Neural crest cell (in vitro differentiated cells): ENCODE measurements at regions not wholly inside any gene's neighbourhood (a gene's known extent, or its start where the extent isn't known, plus 50 kb on each side); places are given as distances from the start of the nearest gene placed in this dataset.

ENCODE experiments used
- DNase-seq: peaks from one replicate; pipeline ENCODE4 v3.0.0; 2021; ENCODE audit warnings: low read depth, mixed read lengths, low spot score
- H3K27ac Mint-ChIP-seq: one replicate; pipeline ENCODE4 v1.8.0; 2021; ENCODE audit warnings: mild to moderate bottlenecking, mixed read lengths; ENCODE audit not compliant: unreplicated experiment
- H3K27me3 Mint-ChIP-seq: 2 replicates; pipeline ENCODE4 v1.8.0; 2021; ENCODE audit warnings: low read depth, mild to moderate bottlenecking, mixed read lengths
- H3K36me3 Mint-ChIP-seq: 2 replicates; pipeline ENCODE4 v1.8.0; 2021; ENCODE audit warnings: low read depth, mild to moderate bottlenecking, mixed read lengths
- H3K4me1 Mint-ChIP-seq: 2 replicates; pipeline ENCODE4 v1.8.0; 2021; ENCODE audit warnings: mixed read lengths
- H3K4me3 Mint-ChIP-seq: one replicate; pipeline ENCODE4 v1.8.0; 2021; ENCODE audit warnings: mild to moderate bottlenecking, mixed read lengths
- H3K9me3 Mint-ChIP-seq: 2 replicates; pipeline ENCODE4 v1.8.0; 2021; ENCODE audit warnings: mixed read lengths
- TF ChIP-seq, protein P1 (sequence below): fragments of 200-600 bp; sonication (generic); conservative IDR thresholded peaks from 2 replicates; pipeline ENCODE4 v1.5.0; 2021; ENCODE audit warnings: antibody characterized with exemption, mild to moderate bottlenecking

DNA sequence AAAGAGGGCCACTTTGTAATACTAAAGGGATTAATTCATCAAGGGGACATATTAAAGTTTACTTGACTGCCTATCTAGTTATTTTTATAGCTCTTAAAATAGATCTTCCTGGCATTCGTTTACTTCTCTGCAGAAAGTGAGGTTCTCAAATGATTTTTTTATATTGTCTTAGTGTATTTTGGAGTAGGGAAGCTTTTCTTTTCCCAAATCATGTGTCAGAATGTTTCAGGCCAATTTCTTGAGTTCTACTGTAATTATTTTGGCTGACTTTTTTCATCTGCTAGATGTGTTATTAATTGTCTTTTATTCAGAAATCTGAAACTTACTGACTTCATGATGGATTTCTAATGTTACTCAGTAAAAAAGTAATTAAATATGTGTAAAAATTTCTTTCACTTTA, 60.2 kb upstream of the FBXL7 start:
- Mint-ChIP-seq H3K9me3 (no peaks in the 10 kb centered on the region), H3K4me1 (no peaks in the 10 kb centered on the region), H3K4me3 (no peak overlapping the region), H3K27ac (no peak overlapping the region), H3K36me3 (no peaks in the 10 kb centered on the region), H3K27me3 (no peaks in the 10 kb centered on the region)
- no peak for DNase-seq
- TF ChIP-seq, protein P1, sequence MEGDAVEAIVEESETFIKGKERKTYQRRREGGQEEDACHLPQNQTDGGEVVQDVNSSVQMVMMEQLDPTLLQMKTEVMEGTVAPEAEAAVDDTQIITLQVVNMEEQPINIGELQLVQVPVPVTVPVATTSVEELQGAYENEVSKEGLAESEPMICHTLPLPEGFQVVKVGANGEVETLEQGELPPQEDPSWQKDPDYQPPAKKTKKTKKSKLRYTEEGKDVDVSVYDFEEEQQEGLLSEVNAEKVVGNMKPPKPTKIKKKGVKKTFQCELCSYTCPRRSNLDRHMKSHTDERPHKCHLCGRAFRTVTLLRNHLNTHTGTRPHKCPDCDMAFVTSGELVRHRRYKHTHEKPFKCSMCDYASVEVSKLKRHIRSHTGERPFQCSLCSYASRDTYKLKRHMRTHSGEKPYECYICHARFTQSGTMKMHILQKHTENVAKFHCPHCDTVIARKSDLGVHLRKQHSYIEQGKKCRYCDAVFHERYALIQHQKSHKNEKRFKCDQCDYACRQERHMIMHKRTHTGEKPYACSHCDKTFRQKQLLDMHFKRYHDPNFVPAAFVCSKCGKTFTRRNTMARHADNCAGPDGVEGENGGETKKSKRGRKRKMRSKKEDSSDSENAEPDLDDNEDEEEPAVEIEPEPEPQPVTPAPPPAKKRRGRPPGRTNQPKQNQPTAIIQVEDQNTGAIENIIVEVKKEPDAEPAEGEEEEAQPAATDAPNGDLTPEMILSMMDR, result no peak

DNA sequence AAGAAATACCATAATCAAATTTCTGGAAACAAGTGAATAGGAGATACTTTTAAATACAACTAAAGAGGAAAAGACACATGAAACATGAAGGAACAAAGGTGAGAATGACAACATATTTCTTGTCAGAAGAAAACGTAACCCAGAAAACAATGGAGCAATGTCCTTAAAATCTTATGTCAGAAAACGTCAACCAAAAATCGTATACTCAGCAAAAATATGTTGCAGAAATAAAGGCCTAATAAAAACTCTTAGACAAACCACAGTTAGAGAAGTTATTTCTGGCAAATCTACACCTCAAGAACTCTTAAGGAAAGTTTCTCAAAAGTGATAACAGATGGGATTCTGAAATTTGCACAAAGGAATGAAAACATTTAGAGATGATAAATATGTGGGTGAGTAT, 66.3 kb upstream of the FBXL7 start:
- Mint-ChIP-seq H3K27ac (no peak overlapping the region), H3K4me1 (no peaks in the 10 kb centered on the region), H3K9me3 (no peaks in the 10 kb centered on the region), H3K4me3 (no peak overlapping the region), H3K36me3 (no peaks in the 10 kb centered on the region), H3K27me3 (no peaks in the 10 kb centered on the region)
- no peak for DNase-seq
- TF ChIP-seq, protein P1, result no peak

DNA sequence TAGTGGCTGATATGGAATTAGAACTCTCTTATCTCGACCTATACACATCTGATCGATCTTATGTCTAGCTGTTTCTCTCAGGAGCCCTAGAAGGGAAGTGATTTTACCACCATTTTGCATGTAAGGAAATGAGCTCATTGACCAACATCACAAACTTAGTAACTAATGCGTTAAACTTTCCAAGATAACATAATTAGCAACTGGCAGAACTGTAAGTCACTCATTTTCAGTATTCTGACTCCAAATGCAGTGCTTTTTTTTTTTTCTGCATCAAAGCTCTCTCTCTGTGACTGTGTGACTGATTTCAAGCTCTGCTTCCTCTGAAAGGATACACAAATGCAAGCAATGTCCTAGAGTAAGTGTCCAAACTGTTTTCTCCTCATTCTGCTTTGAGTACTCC, 68.1 kb upstream of the FBXL7 start:
- no peaks in the 10 kb centered on the region for H3K36me3 Mint-ChIP-seq
- H3K4me1 Mint-ChIP-seq, result no peaks in the 10 kb centered on the region
- H3K27me3 Mint-ChIP-seq, result no peaks in the 10 kb centered on the region
- no peaks in the 10 kb centered on the region for H3K9me3 Mint-ChIP-seq
- no peak overlapping the region for H3K27ac Mint-ChIP-seq
- TF ChIP-seq, protein P1, result no peak
- no peak for DNase-seq
- H3K4me3 Mint-ChIP-seq, result no peak overlapping the region

DNA sequence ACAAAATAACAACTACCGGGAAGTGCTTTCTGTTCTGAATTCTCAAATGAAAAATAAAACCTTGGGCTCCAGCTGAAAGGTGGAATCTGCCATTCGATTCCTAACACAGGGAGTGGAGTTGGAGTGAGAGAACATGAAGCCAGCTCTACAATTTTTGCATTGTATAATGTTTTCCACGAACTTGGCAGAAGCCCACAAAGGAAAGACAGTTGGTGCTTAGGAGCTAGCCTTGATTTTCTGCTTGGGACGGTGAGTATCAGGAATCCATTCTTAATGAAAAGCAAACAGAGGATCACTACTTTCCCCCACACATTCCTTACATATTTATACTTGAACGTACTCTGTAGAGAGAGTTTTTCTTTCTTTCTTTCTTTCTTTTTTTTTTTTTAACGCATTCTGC, 74.2 kb upstream of the FBXL7 start:
- Mint-ChIP-seq H3K27me3 (peaks cover 2% of the 10 kb centered on the region), H3K9me3 (no peaks in the 10 kb centered on the region), H3K4me1 (peaks cover 6% of the 10 kb centered on the region), H3K36me3 (no peaks in the 10 kb centered on the region), H3K27ac (no peak overlapping the region), H3K4me3 (no peak overlapping the region)
- TF ChIP-seq, protein P1, result no peak
- no peak for DNase-seq

DNA sequence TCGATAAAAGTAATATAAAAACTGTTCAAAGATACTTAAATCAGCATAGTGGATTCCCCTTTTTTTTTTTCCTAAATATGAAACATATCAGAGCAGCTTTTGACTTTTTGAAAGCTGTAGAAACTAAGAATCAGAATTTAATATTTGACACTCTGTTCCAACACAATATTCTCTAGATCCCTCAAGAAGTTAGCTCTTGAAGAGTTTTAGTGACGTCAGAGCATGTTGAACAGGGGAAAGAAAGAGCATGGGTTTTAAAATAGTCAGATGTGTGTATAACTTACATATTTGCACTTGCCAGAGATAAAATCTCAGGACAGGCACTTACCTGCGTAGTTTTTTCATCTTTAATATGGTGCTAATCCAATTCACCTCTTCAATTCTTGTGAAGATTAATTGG, 75.2 kb upstream of the FBXL7 start:
- TF ChIP-seq, protein P1, result no peak
- Mint-ChIP-seq H3K4me1 (peaks cover 6% of the 10 kb centered on the region), H3K27me3 (peaks cover 2% of the 10 kb centered on the region), H3K4me3 (no peak overlapping the region), H3K27ac (no peak overlapping the region), H3K36me3 (no peaks in the 10 kb centered on the region), H3K9me3 (no peaks in the 10 kb centered on the region)
- DNase-seq, result no peak

DNA sequence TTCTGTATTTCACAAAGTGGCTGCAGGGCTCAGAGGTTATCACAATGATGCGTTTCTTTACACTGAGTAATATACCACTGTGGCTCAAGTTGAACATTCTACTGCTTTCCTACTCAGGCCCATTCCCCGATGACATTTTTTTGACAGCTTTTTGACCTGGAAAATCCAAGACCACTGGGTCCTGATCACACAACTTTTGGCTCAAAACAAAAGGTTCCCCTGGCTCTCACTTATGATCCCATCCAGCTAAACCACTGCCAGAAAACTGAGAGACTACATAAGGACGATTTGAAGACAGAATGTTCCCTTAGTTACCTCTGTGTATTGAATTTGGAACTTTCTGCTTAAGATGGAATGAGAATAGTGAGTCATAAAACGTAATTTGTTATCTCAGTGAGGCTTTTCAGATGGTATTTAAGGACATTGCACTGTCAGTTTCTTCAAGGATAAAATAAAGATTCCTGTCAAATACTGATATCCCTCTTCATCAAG, 78.0 kb upstream of the FBXL7 start:
- DNase-seq, result no peak
- H3K27ac Mint-ChIP-seq, result no peak overlapping the region
- H3K4me3 Mint-ChIP-seq, result no peak overlapping the region
- TF ChIP-seq, protein P1, result no peak
- H3K27me3 Mint-ChIP-seq, result peaks cover 2% of the 10 kb centered on the region
- H3K9me3 Mint-ChIP-seq, result peaks cover 2% of the 10 kb centered on the region
- no peaks in the 10 kb centered on the region for H3K36me3 Mint-ChIP-seq
- H3K4me1 Mint-ChIP-seq, result peaks cover 6% of the 10 kb centered on the region
